ENCODE measurements at regions not wholly inside any gene's neighbourhood (a gene's known extent, or its start where the extent isn't known, plus 50 kb on each side); places are given as distances from the start of the nearest gene placed in this dataset.

DNA sequence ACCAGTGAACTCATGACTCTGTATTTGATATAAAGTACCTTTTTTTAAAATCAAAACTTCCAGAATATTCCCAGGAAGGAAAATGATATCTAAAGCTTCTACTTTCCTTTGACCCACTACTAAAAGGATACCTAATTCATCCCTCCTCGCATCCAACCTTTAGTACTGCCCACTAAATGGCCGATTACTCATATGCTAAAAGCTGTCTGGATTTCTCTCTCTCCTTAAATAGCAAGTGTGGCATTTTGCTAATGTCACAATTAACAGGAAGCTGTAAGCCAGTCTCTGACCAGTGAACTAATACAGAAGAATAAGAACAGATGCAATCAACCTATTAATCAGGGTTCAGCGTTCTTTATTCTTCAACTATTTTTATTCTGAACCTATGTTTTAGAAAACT is 59.0 kb downstream of the DNAJB9 start:
- TF ChIP-seq, protein P1, sequence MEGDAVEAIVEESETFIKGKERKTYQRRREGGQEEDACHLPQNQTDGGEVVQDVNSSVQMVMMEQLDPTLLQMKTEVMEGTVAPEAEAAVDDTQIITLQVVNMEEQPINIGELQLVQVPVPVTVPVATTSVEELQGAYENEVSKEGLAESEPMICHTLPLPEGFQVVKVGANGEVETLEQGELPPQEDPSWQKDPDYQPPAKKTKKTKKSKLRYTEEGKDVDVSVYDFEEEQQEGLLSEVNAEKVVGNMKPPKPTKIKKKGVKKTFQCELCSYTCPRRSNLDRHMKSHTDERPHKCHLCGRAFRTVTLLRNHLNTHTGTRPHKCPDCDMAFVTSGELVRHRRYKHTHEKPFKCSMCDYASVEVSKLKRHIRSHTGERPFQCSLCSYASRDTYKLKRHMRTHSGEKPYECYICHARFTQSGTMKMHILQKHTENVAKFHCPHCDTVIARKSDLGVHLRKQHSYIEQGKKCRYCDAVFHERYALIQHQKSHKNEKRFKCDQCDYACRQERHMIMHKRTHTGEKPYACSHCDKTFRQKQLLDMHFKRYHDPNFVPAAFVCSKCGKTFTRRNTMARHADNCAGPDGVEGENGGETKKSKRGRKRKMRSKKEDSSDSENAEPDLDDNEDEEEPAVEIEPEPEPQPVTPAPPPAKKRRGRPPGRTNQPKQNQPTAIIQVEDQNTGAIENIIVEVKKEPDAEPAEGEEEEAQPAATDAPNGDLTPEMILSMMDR (IDR thresholded peaks at IDR 0.05; ENCODE audit: low read depth, low read length, missing input control): no peak
- no peak for TF ChIP-seq RAD21 (IDR thresholded peaks at IDR 0.05)

All from liver (tissue), 3 donors.